NCI-H2227 (cell line): ENCODE measurements at regions not wholly inside any gene's neighbourhood (a gene's known extent, or its start where the extent isn't known, plus 50 kb on each side); places are given as distances from the start of the nearest gene placed in this dataset.

Experiments
- DNase-seq: peaks from one replicate; lab custom pipeline; 2025; ENCODE audit not compliant: unreplicated experiment; lab: John Stamatoyannopoulos, UW

- no peak for DNase-seq
Measured at GRCh38 chr5:20494706-20495105, 506.7 kb upstream of the CDH18 start.

GRCh38 chr5:20486826-20487225 lies 498.8 kb upstream of the CDH18 start:
- DNase-seq, result no peak

- no peak for DNase-seq
Measured at GRCh38 chr5:20476016-20476415, 488.0 kb upstream of the CDH18 start.

DNA sequence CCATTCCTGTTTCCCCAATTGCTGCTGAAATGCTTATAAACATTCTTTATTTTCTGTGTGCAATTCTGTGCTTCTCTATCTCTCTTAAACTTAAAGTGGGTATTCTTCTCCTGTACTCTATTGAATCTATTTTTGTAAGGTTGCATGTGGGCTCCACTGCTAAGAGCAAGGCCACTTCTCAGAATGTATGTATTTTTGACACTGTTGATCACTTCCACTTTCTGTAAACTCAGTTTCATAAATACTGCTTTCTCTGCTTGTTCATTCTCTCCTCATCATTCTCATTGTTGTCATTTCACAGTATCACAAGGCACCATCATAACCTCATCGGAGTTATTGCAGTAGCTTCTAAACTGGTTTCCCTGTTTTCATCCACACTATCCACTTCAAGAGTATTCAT lies 483.0 kb upstream of the CDH18 start:
- no peak for DNase-seq

DNA sequence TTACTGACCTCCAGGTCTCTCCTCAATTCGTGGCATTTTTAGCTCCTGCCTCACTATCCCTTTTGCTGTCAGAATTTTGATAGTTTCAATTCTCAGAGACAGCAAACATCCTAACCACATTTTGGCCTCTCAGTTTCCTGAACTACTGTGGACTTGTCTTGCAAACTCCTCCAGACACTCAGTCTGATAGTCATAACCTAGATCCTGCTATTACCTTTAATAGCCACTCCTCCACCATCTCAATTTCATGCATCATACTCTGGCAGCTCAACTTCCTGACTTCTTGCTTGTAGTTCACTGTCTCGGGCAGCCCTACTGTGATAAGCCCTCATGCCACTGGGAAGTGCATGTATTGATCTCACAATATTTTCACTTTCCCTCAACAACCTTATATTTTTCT lies 481.8 kb upstream of the CDH18 start:
- no peak for DNase-seq

DNA sequence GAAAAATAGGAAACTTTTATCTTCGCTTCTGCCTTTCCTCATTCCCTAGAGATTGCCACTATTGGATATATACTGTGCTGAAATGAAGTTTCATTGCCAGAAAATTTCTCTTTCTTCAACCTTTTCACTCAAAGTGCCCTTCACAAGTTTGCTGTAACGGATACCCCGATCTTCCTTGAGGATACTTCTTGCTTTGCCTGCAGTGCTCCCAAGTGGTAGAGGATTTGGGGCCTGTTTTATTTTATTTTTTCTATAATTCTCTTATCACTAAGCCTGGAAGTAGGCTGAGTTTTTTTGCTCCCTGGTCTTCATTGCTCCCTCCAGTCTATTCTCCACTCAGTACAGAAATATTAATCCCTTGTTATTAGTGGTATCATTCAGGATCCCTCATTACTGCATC lies 481.4 kb upstream of the CDH18 start:
- no peak for DNase-seq

DNA sequence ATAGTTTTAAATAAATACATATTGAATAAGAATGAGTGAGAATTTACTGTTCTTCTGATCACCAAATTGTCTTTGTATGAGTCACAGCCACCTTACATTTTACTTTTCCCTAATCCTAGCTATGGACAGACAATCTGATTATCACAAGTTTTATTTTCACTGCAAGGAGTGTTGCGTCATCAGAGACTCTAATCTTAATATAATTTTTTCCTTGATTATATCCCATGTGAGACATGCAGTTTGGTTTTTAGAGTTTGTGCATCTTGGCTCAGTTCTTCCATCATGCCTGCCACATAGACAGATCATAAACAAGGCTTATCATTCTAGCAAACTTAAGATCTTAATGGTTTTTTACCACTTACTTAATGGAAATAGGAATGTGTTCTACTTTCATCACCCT lies 478.5 kb upstream of the CDH18 start:
- DNase-seq, result no peak

DNA sequence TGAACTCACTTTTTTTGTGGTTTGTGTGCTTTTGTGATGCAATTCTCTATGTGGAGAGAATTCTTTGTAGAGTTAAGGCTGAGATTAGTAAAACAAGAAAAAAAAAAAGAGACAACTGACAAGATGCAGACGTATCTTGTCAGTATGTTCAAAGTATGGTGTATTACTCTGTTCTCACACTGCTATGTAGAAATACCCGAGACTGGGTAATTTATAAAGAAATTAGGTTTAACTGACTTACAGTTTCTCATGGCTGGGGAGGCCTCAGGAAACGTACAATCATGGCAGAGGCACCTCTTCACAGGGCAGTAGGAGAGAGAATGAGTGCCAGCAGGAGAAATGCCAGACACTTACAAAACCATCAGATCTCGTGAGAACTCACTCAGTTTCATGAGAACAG lies 475.2 kb upstream of the CDH18 start:
- no peak for DNase-seq

GRCh38 chr5:20446121-20446520 lies 458.1 kb upstream of the CDH18 start:
- no peak for DNase-seq

DNA sequence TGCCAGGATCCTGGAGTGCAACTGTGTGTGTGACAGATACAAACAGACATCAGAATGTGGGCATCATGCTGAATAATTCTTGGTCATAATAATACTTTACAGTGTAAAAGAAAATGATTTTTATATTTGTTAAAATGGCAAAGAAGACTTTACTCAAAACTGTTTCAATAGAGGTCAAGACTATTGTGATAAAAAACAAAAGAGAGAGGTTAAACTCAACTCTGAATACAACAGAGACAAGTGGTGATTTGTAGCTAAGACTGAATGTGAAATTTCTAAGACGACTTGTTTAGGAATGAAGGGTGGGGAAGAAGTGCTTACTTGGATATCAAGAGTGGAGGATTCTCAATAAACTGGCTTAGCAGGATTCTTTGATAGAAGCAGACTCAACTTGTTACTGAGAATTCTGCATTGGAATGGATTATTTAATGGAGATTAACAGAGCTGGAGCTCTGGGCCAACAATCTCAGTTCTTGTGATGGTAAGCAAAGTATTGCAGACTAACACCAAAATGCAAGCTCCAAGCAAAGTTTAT lies 457.4 kb upstream of the CDH18 start:
- no peak for DNase-seq

- no peak for DNase-seq
Measured at GRCh38 chr5:20434786-20435185, 446.8 kb upstream of the CDH18 start.

- DNase-seq, result no peak
Measured at GRCh38 chr5:20420991-20421595, 433.1 kb upstream of the CDH18 start.
